ENCODE measurements at regions not wholly inside any gene's neighbourhood (a gene's known extent, or its start where the extent isn't known, plus 50 kb on each side); places are given as distances from the start of the nearest gene placed in this dataset.

DNA sequence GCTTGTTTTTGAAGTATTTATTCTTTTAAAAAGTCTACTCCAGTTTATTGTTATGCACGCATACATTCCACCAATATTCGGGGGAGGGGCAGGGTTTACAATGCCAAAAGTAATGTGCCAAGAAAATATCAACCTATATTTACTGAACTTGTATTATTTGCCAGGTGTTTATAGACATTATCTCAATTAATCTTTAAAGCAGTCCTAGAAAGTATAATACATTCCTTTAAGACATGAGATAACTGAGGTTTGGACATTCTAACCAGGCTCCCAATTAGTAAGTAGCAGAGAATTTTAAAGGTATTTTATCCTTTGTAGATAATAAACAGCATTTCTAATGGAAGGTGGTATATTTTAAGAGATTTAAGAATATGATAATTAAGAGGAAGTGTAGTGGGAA is 124.5 kb upstream of the LRIG3 start:
- no peak for DNase-seq (ENCODE audit: low spot score)

DNA sequence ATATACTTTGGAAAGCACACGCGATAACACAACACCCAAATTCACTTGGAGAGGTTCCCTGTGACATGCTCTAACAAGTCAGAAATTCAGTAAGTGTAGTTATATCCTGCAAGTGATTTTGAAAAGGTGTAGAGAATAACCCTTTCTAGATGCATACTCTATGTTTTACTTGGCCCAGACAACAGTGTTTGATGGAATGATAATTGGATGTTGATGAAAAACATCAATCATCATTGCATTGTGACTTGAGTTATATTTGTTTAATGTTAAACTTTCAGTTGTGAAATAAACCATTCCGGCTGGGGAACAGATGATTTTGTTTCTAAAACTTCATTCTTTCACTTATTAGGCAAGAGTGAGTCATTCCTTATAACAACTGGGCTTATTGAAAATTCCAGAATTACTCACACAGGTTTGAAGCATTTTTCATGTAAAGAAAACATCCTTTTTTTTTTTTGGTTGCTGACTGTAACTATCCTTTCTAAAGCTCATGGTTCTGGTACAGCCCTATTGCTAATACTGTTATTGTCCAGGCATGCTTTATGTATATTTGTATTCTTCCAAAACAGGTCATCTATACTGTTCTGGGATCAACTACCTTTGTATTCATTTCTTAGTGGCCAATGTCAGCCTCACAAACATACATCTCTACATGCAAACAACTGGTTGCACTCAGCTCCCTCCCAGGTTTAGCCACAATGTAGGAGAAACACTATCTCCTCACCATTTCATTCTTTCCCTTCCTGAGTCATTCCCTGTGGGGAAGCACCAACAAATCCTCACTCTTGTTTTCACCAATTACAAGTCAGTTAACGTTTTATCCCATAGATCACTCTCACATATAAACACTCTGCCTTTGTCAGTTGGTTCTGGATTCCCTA is 121.2 kb upstream of the LRIG3 start:
- DNase-seq (ENCODE audit: low spot score): no peak

DNA sequence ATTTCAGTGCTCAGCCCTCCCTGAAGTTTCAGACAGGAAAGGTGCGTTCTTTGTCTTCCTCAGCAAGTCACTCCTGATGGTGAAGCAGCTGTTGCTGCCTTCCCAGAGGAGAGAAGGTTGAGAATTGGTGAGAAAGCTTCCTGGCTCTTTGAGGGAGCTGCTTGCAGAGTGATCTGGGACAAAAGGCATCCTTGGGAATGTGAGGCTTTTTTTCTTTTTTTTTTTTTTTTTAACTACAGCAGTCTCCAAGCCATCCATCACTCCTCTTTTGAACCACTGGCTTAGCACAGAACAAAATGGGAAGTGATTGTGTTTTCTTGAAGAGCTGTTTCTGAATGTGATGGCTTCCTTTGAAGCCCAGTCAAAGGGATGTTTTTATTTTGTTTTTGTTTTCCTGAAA is 120.4 kb upstream of the LRIG3 start:
- DNase-seq (ENCODE audit: low spot score): no peak

DNA sequence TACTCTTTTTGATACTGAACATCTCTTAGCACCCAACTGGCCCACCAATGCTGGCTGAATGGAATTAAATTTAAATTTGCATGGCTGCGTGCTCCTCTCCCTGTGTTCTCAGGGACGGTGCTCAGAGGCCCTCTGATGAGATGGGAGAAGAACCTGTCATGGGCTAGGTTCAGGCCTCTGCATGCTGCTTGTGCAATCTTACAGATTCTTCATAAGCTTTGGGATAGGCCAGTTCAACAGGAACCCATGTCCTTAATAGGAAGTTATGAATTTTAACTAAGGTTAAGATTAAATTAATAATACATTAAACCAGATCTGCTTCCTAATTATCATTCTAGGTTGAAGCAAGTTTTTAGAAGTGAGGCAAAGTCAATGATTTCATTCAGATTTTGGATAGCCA is 119.7 kb upstream of the LRIG3 start:
- no peak for DNase-seq (ENCODE audit: low spot score)

DNA sequence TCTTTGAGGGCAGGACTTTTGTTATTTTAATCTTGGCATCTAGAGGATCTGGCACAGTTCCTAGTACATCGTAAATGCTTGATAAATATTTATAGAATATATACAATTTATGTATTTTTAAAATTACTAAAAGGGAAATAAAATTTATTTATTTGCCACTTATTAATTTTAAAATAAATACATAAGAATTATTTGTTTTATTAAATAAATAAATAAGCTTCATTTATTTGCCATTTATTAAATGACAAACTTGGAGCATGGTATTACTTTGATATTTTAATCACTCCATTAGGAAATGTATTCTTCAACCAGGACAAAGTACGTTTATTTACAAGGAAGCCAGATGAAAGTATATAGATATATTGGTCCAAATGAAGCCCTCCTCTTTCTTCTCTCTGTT is 118.7 kb upstream of the LRIG3 start:
- no peak for DNase-seq (ENCODE audit: low spot score)

DNA sequence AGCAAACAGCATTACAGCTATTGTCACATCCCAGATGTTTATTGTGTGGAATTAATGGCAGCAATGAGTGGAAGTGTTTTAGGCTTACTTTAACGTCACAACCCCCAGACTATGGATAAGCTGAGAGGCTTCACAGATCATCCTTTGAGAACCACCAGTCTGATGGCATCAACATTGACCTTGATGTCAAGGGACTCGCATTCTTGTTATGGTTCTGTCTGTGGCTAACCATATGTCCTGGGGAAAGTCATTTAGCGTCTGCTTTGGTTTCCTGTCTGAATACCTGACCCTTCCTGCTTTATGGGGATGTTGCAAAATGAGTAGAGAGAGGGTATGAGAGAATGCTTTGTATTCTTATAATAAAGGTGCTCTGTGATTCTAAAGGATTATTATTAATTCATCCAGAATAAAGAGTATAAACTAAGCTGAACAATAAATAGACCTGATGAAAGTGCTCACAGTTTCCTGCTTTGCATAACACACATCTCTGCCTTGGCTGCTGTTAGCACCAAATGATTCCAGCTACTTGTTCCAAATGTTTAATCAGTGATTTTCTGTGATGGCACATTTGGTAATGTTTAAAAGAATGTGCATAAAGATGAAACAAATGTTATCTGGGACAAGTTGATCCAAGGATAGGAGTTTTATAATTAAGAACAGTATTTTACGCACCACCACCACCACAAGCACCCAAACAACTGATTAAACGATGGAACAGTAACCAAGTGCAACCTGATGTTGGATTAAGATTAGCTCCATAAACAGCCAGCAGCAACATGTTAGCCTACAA is 116.9 kb upstream of the LRIG3 start:
- no peak for DNase-seq (ENCODE audit: low spot score)

DNA sequence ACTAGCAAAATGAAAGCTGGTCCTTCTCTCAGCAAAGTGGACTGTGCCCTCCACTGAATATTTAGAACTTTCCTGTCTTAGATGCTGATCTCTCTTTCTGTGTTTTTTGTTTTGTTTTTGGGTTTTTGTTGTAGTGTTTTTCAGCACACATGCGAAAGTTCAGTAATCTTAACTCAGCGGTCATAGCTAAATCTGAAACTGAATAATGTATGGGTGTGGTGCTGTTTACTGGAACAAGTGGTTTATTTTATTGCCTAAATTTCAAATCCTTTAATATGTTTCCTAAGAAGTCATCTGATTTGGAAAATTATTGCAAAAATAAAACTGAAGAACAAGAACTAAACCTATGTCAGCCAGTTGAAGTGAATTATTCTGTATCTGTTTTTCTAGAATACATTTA is 116.0 kb upstream of the LRIG3 start:
- DNase-seq (ENCODE audit: low spot score): no peak

DNA sequence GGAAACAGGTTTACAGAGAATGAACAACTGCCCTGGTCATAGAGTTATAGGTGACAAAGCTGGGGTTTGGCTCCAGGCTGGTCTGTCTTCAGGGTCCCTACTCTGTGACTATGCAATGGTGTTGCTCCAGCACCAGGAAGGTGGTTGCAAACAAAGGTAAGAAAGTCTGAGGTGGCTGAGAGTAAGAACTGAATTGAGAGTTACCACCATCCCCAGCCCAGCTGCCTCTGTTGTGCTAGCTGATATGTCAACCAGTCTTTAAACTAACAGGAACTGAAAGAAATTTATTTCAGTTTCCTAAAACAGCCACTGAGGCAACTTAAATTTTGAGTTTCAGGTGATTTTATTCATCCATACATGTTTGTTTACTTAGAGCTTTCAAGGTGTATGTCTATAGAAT is 111.0 kb upstream of the LRIG3 start:
- DNase-seq (ENCODE audit: low spot score): no peak

DNA sequence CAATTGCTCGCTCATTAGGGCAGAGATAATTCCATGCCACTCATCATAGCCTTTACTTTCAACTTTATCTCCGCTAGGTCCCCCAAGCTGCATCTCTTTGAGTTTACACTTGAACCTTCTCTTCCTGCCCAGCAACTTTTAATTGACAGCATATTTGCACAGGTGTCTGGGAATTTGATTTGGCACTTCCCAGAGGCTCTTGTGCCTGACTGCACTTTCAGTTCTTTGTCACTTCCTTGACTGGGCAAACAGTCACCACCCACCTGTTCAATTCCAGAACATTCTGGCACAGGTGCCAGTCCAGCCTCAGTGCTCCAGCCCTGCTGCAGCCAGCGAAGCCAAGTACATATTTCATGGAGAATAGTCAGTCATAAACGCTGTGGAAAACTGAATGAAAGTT is 110.1 kb upstream of the LRIG3 start:
- DNase-seq (ENCODE audit: low spot score): no peak

DNA sequence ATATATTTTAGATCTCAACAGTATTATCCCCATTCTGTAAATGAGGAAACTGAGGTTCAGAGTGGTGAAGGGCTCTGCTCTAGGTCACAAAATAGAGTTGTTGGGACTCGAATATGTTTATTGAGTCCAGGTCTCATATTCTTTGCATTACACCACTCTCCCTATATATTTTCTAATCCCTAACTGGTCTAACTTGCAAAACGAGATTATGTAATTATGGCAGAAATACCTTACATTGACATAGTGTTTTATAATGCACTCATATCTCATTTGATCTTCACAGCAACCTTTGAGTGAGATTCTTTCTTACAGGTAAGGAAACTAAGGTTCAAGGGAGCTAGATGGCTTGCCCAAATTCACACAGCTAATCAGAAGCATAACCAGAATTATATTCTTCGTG is 106.9 kb upstream of the LRIG3 start:
- DNase-seq (ENCODE audit: low spot score): no peak

DNA sequence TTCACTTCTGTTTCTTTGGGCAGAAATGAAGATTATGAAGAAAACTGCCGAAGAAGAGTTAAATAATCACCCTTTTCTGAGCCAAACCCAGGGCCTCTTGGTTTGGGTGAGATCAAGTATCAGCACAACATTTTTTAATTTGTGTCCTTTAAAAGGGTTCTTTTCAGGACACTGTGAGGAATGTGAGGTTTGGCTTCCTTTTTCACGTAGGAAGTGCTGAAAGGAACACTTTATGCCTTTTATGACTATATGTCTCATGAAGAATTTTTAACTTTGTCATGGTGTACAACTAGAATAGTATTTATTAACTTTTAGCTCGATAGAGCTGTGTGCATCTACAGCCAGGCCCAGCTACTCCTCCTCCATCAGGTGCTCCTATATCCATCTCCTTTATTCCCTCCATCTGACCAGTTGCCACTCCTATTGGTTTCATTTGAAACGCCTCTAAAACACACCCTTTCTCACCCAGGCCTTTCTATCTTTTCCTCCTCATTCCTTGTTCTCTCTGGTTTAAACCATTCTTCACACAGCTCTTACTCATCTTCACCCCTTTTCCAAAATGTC is 103.6 kb upstream of the LRIG3 start:
- DNase-seq (ENCODE audit: low spot score): no peak

DNA sequence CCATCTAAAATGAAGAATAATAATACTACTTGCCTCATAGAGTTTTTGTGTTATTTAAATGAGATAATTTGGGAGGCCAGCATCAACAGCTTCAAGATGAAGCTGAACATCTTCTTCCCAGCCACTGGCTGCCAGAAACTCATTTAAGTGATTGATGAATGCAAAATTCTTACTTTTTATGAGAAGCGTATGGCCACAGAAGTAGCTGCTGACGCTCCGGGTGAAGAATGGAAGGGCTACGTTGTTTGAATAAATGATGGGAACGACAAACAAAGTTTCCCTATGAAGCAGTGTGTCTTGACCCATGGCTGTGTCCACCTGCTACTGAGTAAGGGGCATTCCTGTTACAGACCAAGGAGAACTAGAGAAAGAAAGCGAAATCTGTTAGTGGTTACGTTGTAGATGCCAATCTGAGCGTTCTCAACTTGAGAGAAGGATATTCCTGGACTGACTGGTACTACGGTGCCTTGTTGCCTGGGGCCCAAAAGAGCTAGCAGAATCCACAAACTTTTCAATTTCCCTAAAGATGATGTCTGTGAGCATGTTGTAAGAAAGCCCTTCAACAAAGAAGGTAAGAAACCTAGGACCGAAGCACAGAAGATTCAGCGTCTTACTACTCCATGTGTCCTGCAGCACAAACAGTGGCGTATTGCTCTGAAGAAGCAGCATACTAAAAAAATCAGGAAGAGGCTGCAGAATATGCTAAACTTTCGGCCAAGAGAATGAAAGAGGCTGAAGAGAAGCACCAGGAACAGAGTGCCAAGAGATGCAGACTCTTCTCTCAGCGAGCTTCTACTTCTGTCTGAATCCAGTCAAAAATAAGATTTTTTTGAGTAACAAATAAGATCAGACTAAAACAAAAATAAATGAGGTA is 100.0 kb upstream of the LRIG3 start:
- no peak for DNase-seq (ENCODE audit: low spot score)

DNA sequence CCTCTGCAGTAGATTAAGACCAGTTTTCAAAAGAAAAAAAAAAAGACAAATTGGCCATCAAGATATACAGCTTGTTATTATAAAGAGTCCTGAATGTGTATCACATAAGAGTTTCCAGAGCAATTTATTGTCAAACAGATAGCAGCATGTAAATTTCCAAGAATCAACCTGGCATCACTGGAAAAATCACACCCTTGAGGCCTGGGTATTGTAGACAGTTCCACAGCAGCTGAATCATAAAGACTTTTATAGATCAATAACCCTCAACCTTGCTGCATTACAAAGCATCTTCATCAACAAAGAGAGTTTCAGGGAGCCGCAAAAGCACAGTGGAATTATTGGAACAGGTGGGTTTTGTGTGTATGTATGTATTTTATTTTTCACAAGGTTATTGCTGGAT is 94.6 kb upstream of the LRIG3 start:
- no peak for DNase-seq (ENCODE audit: low spot score)

DNA sequence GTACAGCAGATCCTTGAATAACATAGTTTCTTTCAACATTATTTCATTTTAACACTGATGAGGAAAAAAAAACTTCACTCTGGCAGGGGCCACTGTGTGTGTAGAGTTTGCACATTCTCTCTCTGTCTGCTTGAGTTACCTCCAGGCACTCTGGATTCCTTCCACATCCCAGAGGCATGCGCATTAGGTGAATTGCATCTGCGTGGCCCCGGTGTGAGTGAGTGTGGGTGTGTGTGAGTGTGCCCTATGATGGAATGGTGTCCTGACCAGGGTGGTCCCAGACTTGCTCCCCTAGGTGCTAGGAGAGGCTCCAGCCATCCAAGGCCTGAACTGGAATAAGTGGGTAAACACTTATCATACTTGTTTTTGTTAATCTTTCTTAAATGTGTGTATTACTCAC is 90.6 kb upstream of the LRIG3 start:
- no peak for DNase-seq (ENCODE audit: low spot score)

DNA sequence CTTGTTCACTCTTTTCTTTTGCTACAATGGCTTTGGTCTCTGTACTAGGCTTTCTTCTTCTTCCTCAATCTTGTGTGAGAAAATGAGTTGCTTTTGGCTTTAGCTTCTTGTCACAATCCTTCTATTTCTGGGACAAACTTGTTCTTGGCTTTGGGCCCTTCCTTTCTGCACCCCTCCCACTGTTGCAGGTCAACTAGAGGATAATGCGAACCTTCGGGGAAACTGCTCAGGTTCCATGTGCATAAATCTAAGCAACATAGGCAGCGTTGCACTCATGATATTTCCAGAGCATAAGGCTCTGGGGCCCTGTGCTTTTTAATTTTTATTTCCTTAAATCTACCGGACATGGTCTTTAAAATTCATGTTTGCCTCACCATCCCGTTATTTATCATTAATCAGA is 89.8 kb upstream of the LRIG3 start:
- no peak for DNase-seq (ENCODE audit: low spot score)

DNA sequence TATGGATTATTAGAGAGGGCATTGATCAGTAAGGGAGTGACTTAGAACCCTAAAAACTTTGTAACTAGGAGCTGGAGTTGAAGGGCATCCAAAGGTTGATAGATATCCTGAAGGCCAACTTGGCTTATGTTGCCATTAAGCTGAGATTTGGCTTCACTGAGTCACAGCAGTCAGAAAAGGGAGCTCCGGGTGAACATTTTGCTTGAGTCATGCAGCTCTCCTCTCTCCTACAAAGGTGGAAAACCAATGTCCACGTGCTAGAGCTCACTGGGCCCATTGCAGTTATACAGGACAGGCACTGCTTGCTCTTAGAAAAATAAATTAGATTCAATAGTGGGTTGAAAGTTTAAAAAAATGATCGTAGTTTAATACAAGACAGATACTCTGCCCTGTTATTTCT is 87.3 kb upstream of the LRIG3 start:
- no peak for DNase-seq (ENCODE audit: low spot score)

DNA sequence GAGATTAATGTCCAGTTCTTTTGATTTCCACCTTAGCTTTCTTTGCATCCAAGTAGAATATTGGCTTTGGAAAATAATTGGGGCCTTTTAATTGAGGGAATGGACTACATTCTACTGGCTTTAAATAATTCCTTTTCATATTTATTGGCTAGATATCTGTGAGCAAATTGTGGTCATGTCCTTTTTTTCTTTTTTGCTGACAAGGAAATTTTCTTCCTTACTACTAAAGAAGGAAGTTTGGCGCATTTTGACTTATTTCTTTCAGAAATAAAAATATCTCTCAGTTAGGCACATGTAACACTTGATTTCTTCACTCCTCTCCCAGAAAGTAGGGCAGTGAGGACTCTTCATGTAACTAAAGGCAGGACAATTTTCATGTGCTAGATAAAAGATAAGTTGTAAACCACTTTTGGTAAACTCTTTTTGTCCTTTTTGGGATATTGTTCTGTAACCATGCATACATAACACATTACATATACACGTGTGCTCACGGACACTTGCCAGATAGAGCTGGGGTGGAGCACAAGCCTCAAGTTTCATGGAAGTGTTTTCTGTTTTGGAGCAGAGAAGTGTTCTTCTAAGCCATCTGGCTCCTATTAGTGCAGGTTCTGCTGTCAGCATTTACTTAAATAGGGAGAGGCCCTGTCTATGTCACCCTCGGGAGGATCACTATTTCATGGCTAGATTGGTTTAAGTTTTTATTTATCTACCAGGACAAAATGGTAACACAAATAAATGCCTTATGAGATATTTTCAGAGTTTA is 85.1 kb upstream of the LRIG3 start:
- DNase-seq (ENCODE audit: low spot score): no peak

DNA sequence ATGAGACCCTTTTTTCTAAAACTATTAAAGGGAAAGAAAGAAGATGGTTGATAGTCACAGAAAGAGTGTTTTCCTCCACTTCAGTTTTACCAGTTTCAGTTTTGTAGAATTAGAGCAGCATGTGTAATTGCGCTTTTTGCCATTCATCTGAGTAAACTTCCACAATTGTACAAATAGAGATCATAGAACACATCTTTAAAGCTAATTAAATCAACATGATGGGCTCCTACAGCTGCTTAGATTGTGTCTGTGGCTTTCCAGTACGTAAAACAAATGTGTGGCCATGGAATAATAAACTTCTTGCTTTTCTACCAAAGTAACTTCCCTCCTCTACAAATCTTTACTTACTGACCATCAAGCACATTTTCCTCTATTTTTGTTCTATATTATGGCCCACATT is 84.2 kb upstream of the LRIG3 start:
- no peak for DNase-seq (ENCODE audit: low spot score)

DNA sequence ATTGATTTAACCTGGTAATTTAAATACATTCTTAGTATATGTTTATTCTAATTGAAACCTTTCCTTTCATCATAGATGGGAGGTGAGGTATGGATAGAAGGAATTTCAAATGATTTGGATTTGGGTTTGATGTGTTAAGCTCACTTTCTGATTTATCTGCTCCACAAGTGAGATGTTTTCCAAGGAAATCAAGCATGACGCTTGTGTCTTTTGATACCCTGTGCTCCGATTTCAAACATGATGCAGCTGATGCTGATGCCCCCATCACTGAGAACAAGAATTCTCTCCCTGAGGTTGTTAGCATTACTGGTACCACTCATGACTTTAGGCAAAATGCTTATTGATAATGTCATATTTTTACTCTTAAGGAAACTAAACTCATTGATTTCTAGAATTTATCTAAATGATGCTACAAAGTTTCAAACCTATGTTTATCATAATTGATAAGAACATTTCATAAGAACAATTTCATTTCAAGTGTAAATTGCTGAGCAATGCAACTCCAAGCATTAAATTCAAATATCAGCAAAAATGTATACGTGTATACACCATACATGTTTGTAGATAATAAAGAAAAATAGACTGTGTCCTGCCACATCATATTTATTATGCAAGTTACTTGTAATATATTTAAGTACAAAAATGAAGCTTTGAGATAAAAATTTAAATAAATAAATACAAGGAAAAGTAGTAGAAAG is 75.5 kb upstream of the LRIG3 start:
- no peak for DNase-seq (ENCODE audit: low spot score)

DNA sequence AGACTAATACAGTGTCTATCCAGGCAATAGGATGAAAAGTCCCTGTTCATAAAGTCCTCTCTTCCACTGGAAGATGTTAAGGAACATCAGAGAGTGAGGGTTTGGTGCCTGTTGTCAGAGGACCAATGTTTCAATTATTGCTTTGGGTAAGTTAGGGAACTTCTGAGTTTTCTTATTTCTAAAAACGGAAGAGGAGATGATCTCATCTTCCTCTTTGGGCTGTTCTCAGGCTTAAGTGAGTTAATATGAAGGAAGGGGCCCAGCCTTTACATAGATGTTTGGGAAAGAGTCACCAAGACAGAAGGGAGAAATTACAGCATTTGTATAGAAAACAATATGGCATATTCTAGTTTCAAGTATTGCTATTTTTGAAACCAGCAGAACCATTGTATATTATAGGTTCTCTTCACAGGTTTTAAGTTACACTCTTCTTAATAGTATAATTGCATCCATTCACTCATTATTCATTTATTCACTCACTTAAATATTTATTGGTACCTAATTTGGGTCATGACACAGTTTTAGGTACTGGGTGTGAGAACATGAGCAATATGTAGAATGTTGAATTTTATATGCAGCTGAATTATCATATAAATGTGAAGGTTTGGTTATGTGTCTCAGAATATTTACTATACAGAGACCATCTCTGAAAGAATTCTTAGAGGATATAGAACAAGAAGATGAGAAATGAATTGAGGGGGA is 68.5 kb upstream of the LRIG3 start:
- no peak for DNase-seq (ENCODE audit: low spot score)
